Mammary epithelial cell (primary cell): ENCODE measurements at regions not wholly inside any gene's neighbourhood (a gene's known extent, or its start where the extent isn't known, plus 50 kb on each side); places are given as distances from the start of the nearest gene placed in this dataset.

Experiments used
- CTCF ChIP-seq, 2 donors: IDR thresholded peaks in 1 of 2; conservative IDR thresholded peaks in 1 of 2; 2 replicates each; pipeline ENCODE4 v1.5.1; 2011 to 2012; ENCODE audit warnings: inconsistent platforms in 2 of 2, low read length in 2 of 2, mild to moderate bottlenecking in 2 of 2, control low read depth in 1 of 2, low read depth in 1 of 2; ENCODE audit not compliant: insufficient read depth in 1 of 2; ENCODE audit errors: extremely low read depth in 1 of 2
- EZH2 ChIP-seq: IDR thresholded peaks from 2 replicates; pipeline ENCODE4 v1.6.1; 2012; ENCODE audit warnings: low read length, inconsistent platforms, borderline replicate concordance

- TF ChIP-seq CTCF (conservative IDR thresholded peaks at IDR 0.05 in 1 of 2, IDR thresholded peaks at IDR 0.05 in 1 of 2; ENCODE audit: extremely low read depth in 1 of 2, insufficient read depth in 1 of 2, low read depth in 1 of 2, low read length in 2 of 2) (no peak), EZH2 (no peak)
These were observed 291.6 kb upstream of the ANO3 start for GRCh38 chr11:26040339-26040738.
